WTC11 (cell line): ENCODE measurements at regions not wholly inside any gene's neighbourhood (a gene's known extent, or its start where the extent isn't known, plus 50 kb on each side); places are given as distances from the start of the nearest gene placed in this dataset.
A peak's percentile ranks its signal among the peaks of the same experiment; 100 is the strongest.

Experiments used
- ATAC-seq: fragments of 200-7000 bp; cut with Tn5 transposase; 2 replicates; pipeline ENCODE4 v1.10.0; 2021; ENCODE audit warnings: mild to moderate bottlenecking, moderate library complexity
- CTCF ChIA-PET: fragments of 300-600 bp; sonication (Branson Sonifier 250); formaldehyde crosslinking; loops from one replicate; lab custom pipeline; 2021; ENCODE audit warnings: antibody characterized with exemption; lab: Charles Lee
- POLR2A ChIA-PET: fragments of 350-600 bp; sonication (Branson Sonifier 250); formaldehyde crosslinking; loops from one replicate; lab custom pipeline; 2021; ENCODE audit warnings: antibody characterized with exemption; lab: Charles Lee
- DNase-seq: peaks from one replicate; pipeline ENCODE4 v3.0.0; 2021; ENCODE audit warnings: low spot score
- H3K27ac Mint-ChIP-seq: 2 replicates; pipeline ENCODE4 v1.8.0; 2021; ENCODE audit warnings: mixed read lengths
- H3K27me3 Mint-ChIP-seq: 2 replicates; pipeline ENCODE4 v1.8.0; 2021; ENCODE audit warnings: low read depth, mild to moderate bottlenecking, moderate library complexity, mixed read lengths
- H3K36me3 Mint-ChIP-seq: 2 replicates; pipeline ENCODE4 v1.8.0; 2021; ENCODE audit warnings: mixed read lengths
- H3K4me1 Mint-ChIP-seq: 2 replicates; pipeline ENCODE4 v1.8.0; 2022; ENCODE audit warnings: mixed read lengths
- H3K4me3 Mint-ChIP-seq: 2 replicates; pipeline ENCODE4 v1.8.0; 2021; ENCODE audit warnings: mild to moderate bottlenecking, moderate library complexity, mixed read lengths
- H3K9me3 Mint-ChIP-seq: 2 replicates; pipeline ENCODE4 v1.8.0; 2021; ENCODE audit warnings: mixed read lengths
- CDX4 ChIP-seq: fragments of 250-450 bp; sonication (Bioruptor Pico); IDR thresholded peaks from 2 replicates; pipeline ENCODE4 v1.9.0; 2021; ENCODE audit warnings: moderate library complexity, mild to moderate bottlenecking, inconsistent platforms, borderline replicate concordance
- E2F1 ChIP-seq: sonication (generic); formaldehyde crosslinking; IDR thresholded peaks from 2 replicates; pipeline ENCODE4 v1.8.0; 2022; ENCODE audit warnings: mild to moderate bottlenecking, missing genetic modification reagents
- E2F4 ChIP-seq: sonication (generic); formaldehyde crosslinking; IDR thresholded peaks from 2 replicates; pipeline ENCODE4 v1.8.1; 2022; ENCODE audit warnings: low read depth, mild to moderate bottlenecking, moderate library complexity, missing genetic modification reagents, borderline replicate concordance
- ELF4 ChIP-seq: sonication (generic); formaldehyde crosslinking; IDR thresholded peaks from 2 replicates; pipeline ENCODE4 v1.8.1; 2022; ENCODE audit warnings: low read depth, mild to moderate bottlenecking, moderate library complexity, missing genetic modification reagents
- ERG ChIP-seq: fragments of 250-450 bp; sonication (Bioruptor Pico); IDR thresholded peaks from 2 replicates; pipeline ENCODE4 v1.8.0; 2021; ENCODE audit warnings: mild to moderate bottlenecking
- ESRRA ChIP-seq: sonication (generic); formaldehyde crosslinking; IDR thresholded peaks from 2 replicates; pipeline ENCODE4 v1.8.1; 2022; ENCODE audit warnings: mild to moderate bottlenecking, missing genetic modification reagents, borderline replicate concordance
- GRHL2 ChIP-seq: fragments of 250-450 bp; sonication (Bioruptor Pico); IDR thresholded peaks from 2 replicates; pipeline ENCODE4 v1.8.0; 2022; ENCODE audit warnings: mild to moderate bottlenecking, moderate library complexity; ENCODE audit not compliant: insufficient replicate concordance, severe bottlenecking
- GTF2I ChIP-seq: fragments of 250-450 bp; sonication (Bioruptor Pico); conservative IDR thresholded peaks from 2 replicates; pipeline ENCODE4 v1.4.0; 2021; ENCODE audit warnings: mild to moderate bottlenecking
- JAZF1 ChIP-seq: fragments of 250-450 bp; sonication (Bioruptor Pico); IDR thresholded peaks from 2 replicates; pipeline ENCODE4 v1.9.0; 2021; ENCODE audit warnings: moderate library complexity, mild to moderate bottlenecking, inconsistent platforms
- MAX ChIP-seq: sonication (generic); formaldehyde crosslinking; IDR thresholded peaks from 2 replicates; pipeline ENCODE4 v1.8.0; 2022; ENCODE audit warnings: mild to moderate bottlenecking, missing genetic modification reagents
- MXD4 ChIP-seq: fragments of 250-450 bp; sonication (Bioruptor Pico); IDR thresholded peaks from 2 replicates; pipeline ENCODE4 v1.8.0; 2021; ENCODE audit warnings: mild to moderate bottlenecking, moderate library complexity, borderline replicate concordance
- NFYB ChIP-seq: sonication (generic); formaldehyde crosslinking; conservative IDR thresholded peaks from 2 replicates; pipeline ENCODE4 v1.8.0; 2022; ENCODE audit warnings: low read depth, missing genetic modification reagents
- RELA ChIP-seq: sonication (generic); formaldehyde crosslinking; IDR thresholded peaks from 2 replicates; pipeline ENCODE4 v1.8.1; 2022; ENCODE audit warnings: missing genetic modification reagents, mild to moderate bottlenecking, borderline replicate concordance
- SOX15 ChIP-seq: fragments of 250-450 bp; sonication (Bioruptor Pico); IDR thresholded peaks from 2 replicates; pipeline ENCODE4 v1.9.0; 2021; ENCODE audit warnings: mild to moderate bottlenecking
- SP1 ChIP-seq: sonication (generic); formaldehyde crosslinking; conservative IDR thresholded peaks from 2 replicates; pipeline ENCODE4 v1.8.1; 2022; ENCODE audit warnings: missing genetic modification reagents
- USF1 ChIP-seq: sonication (generic); formaldehyde crosslinking; IDR thresholded peaks from 2 replicates; pipeline ENCODE4 v1.8.0; 2022; ENCODE audit warnings: mild to moderate bottlenecking, missing genetic modification reagents
- ZBTB21 ChIP-seq: sonication (generic); formaldehyde crosslinking; IDR thresholded peaks from 2 replicates; pipeline ENCODE4 v1.8.1; 2023; ENCODE audit warnings: mild to moderate bottlenecking, missing genetic modification reagents, borderline replicate concordance
- ZNF317 ChIP-seq: sonication (generic); formaldehyde crosslinking; IDR thresholded peaks from 2 replicates; pipeline ENCODE4 v1.8.1; 2023; ENCODE audit warnings: low read depth, mild to moderate bottlenecking, moderate library complexity, missing genetic modification reagents, borderline replicate concordance
- ZNF396 ChIP-seq: fragments of 250-450 bp; sonication (Bioruptor Pico); IDR thresholded peaks from 2 replicates; pipeline ENCODE4 v1.8.0; 2021; ENCODE audit warnings: mild to moderate bottlenecking, moderate library complexity, borderline replicate concordance
- ZNF416 ChIP-seq: fragments of 250-450 bp; sonication (Bioruptor Pico); IDR thresholded peaks from 2 replicates; pipeline ENCODE4 v1.9.0; 2021; ENCODE audit warnings: mild to moderate bottlenecking, inconsistent platforms
- ZNF425 ChIP-seq: fragments of 250-450 bp; sonication (Bioruptor Pico); conservative IDR thresholded peaks from 2 replicates; pipeline ENCODE4 v1.9.0; 2021; ENCODE audit warnings: mild to moderate bottlenecking
- ZNF512 ChIP-seq: sonication (generic); formaldehyde crosslinking; IDR thresholded peaks from 2 replicates; pipeline ENCODE4 v1.8.1; 2022; ENCODE audit warnings: missing genetic modification reagents, borderline replicate concordance
- ZNF671 ChIP-seq: fragments of 250-450 bp; sonication (Bioruptor Pico); IDR thresholded peaks from 2 replicates; pipeline ENCODE4 v1.8.0; 2021; ENCODE audit warnings: mild to moderate bottlenecking

- ChIA-PET CTCF (interaction anchor here (0.7 kb wide), 1 partner anchor 135 kb away, joined by 3 read pairs; the partner anchor contains the start of gene GALNT18), POLR2A (no interaction called here)
- no peaks in the 10 kb centered on the region for H3K36me3 Mint-ChIP-seq
- peaks cover 2% of the 10 kb centered on the region; the same call in 1 of the 2 replicates for H3K27me3 Mint-ChIP-seq
- ATAC-seq (peak; percentile 43; the same call in 1 of the 2 replicates), DNase-seq (no peak)
- H3K27ac Mint-ChIP-seq, result no peak overlapping the region
- H3K9me3 Mint-ChIP-seq, result peaks cover 3% of the 10 kb centered on the region
- H3K4me1 Mint-ChIP-seq, result peaks cover 21% of the 10 kb centered on the region
- no peak for TF ChIP-seq ELF4
- TF ChIP-seq ZNF512, result no peak
- no peak for TF ChIP-seq E2F1
- no peak for TF ChIP-seq GTF2I (CRISPR knock-in tag)
- TF ChIP-seq MXD4 (CRISPR knock-in tag), result no peak
- no peak for TF ChIP-seq ZNF671 (CRISPR knock-in tag)
- TF ChIP-seq ZBTB21 (CRISPR knock-in tag), result no peak
- TF ChIP-seq ERG (CRISPR knock-in tag), result no peak
- no peak for TF ChIP-seq MAX (CRISPR knock-in tag)
- no peak for TF ChIP-seq USF1 (CRISPR knock-in tag)
- TF ChIP-seq SOX15 (CRISPR knock-in tag), result no peak
- no peak for TF ChIP-seq CDX4 (CRISPR knock-in tag)
- no peak for TF ChIP-seq E2F4 (CRISPR knock-in tag)
- TF ChIP-seq, all 79 proteins: peak for 0
- H3K4me3 Mint-ChIP-seq, result no peak overlapping the region
Observed at GRCh38 chr11:11756718-11757117, 85.1 kb upstream of the USP47 start.

GRCh38 chr11:11755871-11756270 lies 85.9 kb upstream of the USP47 start:
- peaks cover 3% of the 10 kb centered on the region for H3K9me3 Mint-ChIP-seq
- no peaks in the 10 kb centered on the region for H3K36me3 Mint-ChIP-seq
- peaks cover 21% of the 10 kb centered on the region for H3K4me1 Mint-ChIP-seq
- no peak overlapping the region for H3K27ac Mint-ChIP-seq
- CTCF ChIA-PET, result no interaction called here
- POLR2A ChIA-PET, result no interaction called here
- no peak overlapping the region for H3K4me3 Mint-ChIP-seq
- DNase-seq (no peak), ATAC-seq (no peak)
- H3K27me3 Mint-ChIP-seq, result peaks cover 2% of the 10 kb centered on the region; the same call in 1 of the 2 replicates
- TF ChIP-seq NFYB (CRISPR knock-in tag) (no peak), ZNF416 (CRISPR knock-in tag) (no peak), ZNF396 (no peak), RELA (no peak), SP1 (CRISPR knock-in tag) (no peak), GRHL2 (CRISPR knock-in tag) (no peak), ZNF317 (CRISPR knock-in tag) (no peak), ERG (CRISPR knock-in tag) (no peak), JAZF1 (no peak), ZNF425 (CRISPR knock-in tag) (no peak), ESRRA (CRISPR knock-in tag) (no peak)
